HG03565 (cell line): ENCODE measurements at regions not wholly inside any gene's neighbourhood (a gene's known extent, or its start where the extent isn't known, plus 50 kb on each side); places are given as distances from the start of the nearest gene placed in this dataset.

Source experiments
- ATAC-seq: cut with Tn5 transposase; IDR thresholded peaks from one replicate; pipeline ENCODE4 v1.9.1; 2021; ENCODE audit warnings: mild to moderate bottlenecking, moderate library complexity; ENCODE audit not compliant: unreplicated experiment

DNA sequence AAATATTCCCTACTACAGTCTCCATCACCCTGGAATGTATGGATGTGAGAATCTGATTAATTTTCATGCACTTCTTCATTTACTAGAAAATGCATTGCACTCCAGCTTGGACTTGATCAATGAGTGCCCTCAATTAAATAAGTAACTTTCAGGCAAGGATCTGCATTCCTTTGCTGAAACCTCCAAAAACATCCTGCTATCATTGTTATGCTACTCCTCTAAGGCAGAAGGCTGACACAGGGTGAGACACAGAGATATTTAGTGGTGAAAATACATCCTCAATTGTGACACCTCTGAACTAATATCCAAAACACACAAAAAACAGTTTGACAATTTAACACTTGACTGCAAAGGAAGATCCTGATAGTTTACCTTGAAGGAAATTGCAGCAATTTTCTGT, 57.9 kb upstream of the CDH12 start:
- ATAC-seq = no peak

DNA sequence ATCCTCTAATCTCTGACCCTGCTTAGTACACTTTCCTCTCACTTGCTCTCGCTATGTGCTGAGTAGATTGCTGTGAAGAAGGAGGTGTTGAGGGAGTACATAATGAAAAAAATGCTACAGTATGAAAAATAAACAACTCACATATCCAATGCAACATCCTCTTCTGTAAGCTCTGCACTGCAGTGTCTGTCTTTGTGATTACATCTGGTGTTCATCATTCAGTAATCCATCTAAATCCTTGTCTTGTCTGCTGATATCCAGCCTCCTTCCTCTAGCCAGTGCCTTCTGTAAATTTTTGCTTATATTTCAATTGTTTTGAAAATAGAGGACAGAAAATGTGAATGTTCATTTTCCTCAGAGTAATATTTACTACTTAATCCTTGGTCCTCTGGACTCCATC, 57.4 kb upstream of the CDH12 start:
- ATAC-seq = no peak

DNA sequence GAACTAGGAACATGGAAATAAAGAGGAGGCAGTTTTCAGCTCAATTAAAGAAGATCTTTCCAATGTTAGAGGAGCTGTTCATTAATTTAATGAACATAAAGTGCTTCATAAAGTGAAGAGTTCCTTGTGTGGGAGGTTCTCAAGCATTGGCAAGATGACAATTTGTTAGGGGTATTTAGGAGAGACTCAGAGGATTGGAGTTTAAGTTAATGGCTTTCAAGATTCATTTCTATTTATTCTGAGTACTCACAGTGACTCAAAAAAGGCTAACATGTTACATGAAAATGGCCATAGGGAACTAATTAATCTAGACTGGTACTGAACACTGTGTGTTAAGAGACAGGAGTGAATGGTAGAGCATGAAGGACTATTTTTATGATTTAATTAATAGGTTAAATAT, 55.4 kb upstream of the CDH12 start:
- ATAC-seq = no peak

DNA sequence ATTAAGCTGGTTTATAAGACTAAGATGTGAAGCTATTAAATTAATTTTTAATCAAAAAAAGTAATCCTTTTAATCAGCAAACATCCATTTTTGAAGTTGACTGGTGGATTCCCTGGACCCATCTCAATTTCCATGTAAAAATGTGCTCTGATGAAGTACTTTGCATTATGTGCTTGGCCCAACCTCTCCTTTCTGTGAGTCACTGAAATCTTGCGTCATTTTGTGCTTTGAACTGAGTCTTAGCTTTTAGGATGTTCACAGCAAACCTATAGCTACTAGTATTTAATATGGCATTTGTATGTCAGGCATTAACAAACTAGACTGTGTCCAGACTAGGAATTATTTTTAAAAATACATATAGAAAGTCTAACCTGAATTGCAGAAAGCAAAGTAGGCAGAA, 55.0 kb upstream of the CDH12 start:
- no peak for ATAC-seq
